Nephron (organoid): ENCODE measurements at regions not wholly inside any gene's neighbourhood (a gene's known extent, or its start where the extent isn't known, plus 50 kb on each side); places are given as distances from the start of the nearest gene placed in this dataset.

ENCODE experiments used
- H3K27ac Mint-ChIP-seq, 3 experiments: 2 replicates each; pipeline ENCODE4 v1.8.0; 2020; ENCODE audit warnings: mixed read lengths in 3 of 3, mild to moderate bottlenecking in 2 of 3, moderate library complexity in 1 of 3
- H3K27me3 Mint-ChIP-seq: 2 replicates; pipeline ENCODE4 v1.8.0; 2021; ENCODE audit warnings: low read depth, mild to moderate bottlenecking, moderate library complexity, mixed read lengths
- H3K36me3 Mint-ChIP-seq: 2 replicates; pipeline ENCODE4 v1.8.0; 2020; ENCODE audit warnings: low read depth, mixed read lengths
- H3K4me1 Mint-ChIP-seq: 2 replicates; pipeline ENCODE4 v1.8.0; 2020; ENCODE audit warnings: mixed read lengths
- H3K4me3 Mint-ChIP-seq, 3 experiments: 2 replicates each; pipeline ENCODE4 v1.8.0; 2020; ENCODE audit warnings: mild to moderate bottlenecking in 3 of 3, mixed read lengths in 3 of 3, moderate library complexity in 2 of 3
- H3K9me3 Mint-ChIP-seq: 2 replicates; pipeline ENCODE4 v1.8.0; 2020; ENCODE audit warnings: mixed read lengths
- TF ChIP-seq, protein P1 (sequence below), 3 experiments: fragments of 200-600 bp; sonication (generic); IDR thresholded peaks; one replicate each; pipeline ENCODE4 v1.5.0; 2021; ENCODE audit warnings: antibody characterized with exemption in 3 of 3; ENCODE audit not compliant: unreplicated experiment in 3 of 3

DNA sequence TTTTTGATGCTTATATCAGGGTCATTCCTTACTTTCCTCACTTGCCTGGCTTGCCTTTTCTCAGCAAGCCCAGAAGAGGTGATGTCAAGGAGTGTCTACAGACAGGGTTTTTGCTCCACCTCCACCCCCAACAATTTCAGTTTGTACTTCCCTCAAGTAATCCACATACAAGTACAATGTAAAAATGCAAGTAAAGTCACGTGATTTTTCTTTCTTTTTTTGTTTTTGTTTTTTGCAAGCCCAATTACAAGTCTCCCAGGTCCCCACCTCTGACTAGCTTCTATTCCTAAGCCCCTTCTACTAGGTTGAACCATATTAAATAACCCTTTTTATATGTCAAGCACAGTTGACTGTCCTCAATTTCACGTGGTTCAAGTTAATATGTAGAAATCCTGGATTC, 579.6 kb downstream of the DIAPH3 start:
- H3K4me1 Mint-ChIP-seq, result no peaks in the 10 kb centered on the region
- no peaks in the 10 kb centered on the region for H3K36me3 Mint-ChIP-seq
- H3K9me3 Mint-ChIP-seq, result no peaks in the 10 kb centered on the region
- H3K4me3 Mint-ChIP-seq, result no peak overlapping the region
- TF ChIP-seq, protein P1, sequence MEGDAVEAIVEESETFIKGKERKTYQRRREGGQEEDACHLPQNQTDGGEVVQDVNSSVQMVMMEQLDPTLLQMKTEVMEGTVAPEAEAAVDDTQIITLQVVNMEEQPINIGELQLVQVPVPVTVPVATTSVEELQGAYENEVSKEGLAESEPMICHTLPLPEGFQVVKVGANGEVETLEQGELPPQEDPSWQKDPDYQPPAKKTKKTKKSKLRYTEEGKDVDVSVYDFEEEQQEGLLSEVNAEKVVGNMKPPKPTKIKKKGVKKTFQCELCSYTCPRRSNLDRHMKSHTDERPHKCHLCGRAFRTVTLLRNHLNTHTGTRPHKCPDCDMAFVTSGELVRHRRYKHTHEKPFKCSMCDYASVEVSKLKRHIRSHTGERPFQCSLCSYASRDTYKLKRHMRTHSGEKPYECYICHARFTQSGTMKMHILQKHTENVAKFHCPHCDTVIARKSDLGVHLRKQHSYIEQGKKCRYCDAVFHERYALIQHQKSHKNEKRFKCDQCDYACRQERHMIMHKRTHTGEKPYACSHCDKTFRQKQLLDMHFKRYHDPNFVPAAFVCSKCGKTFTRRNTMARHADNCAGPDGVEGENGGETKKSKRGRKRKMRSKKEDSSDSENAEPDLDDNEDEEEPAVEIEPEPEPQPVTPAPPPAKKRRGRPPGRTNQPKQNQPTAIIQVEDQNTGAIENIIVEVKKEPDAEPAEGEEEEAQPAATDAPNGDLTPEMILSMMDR (IDR thresholded peaks at IDR 0.05; ENCODE audit: unreplicated experiment in 3 of 3), result no peak
- no peaks in the 10 kb centered on the region for H3K27me3 Mint-ChIP-seq
- H3K27ac Mint-ChIP-seq, result no peak overlapping the region

DNA sequence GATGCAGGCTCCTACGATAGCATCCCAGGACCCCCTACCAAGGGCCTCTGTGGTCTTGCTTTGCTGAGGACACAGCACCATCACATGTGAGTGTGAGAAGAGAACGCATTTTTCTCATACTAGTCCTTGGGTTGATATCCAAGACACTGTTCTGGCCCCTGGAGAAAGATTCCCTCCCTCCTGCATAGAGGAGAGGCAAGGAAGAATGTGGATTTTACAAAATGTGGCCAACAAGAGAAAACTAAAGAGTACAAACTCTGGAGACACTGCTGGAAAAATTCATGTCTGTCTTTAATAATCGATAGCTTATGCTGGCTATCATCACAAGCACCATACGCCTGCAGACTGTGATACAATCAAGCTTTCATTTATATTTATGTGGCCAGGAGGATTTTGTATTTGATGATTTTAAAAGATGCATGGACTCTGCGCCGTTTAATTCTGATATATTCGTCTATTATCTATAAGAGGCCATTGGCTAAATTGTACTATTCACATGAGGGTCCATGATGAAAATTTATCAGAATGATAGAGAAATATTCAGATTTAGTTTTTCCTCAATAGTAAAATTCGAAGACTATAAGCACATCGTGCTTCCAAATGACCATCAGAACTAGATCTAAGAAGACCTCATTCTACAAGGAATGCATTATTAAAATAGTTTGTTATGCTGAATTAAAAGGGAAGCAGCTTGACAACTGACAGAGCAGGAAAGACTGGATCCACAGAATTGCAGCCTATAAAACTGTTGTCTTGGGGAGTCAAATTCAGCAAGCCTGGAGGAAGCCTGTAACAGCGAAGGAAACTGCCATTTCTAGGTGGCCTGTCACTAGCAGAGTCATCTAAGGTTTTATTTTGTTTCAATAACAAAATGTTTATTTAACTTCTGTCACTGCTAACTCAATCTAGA, 578.7 kb downstream of the DIAPH3 start:
- Mint-ChIP-seq H3K4me1 (no peaks in the 10 kb centered on the region), H3K9me3 (no peaks in the 10 kb centered on the region), H3K36me3 (no peaks in the 10 kb centered on the region), H3K4me3 (no peak overlapping the region), H3K27ac (no peak overlapping the region), H3K27me3 (no peaks in the 10 kb centered on the region)
- TF ChIP-seq, protein P1 (IDR thresholded peaks at IDR 0.05; ENCODE audit: unreplicated experiment in 3 of 3), result no peak

DNA sequence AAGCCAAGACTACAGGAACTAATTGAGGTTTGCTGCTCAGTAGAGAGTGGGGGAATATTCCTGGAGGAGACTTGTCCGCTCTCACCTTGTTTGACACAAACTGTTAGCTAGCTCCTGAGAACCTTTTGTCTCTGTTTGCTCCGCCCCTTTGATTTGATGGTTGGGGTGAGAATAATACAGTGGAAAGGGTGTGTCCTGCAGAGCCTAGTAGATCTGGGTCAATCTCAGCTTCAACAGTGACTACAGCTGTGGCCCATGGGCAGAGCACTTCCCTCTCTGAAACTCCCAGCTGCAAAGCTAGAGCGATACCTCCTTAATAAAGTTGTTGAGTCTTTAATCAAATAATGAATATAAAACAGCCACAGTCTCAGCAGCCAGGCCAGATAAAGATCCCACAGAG, 576.7 kb downstream of the DIAPH3 start:
- peaks cover 6% of the 10 kb centered on the region for H3K9me3 Mint-ChIP-seq
- H3K36me3 Mint-ChIP-seq, result no peaks in the 10 kb centered on the region
- no peaks in the 10 kb centered on the region for H3K4me1 Mint-ChIP-seq
- no peak overlapping the region for H3K27ac Mint-ChIP-seq
- H3K27me3 Mint-ChIP-seq, result no peaks in the 10 kb centered on the region
- TF ChIP-seq, protein P1 (IDR thresholded peaks at IDR 0.05; ENCODE audit: unreplicated experiment in 3 of 3), result no peak
- no peak overlapping the region for H3K4me3 Mint-ChIP-seq

DNA sequence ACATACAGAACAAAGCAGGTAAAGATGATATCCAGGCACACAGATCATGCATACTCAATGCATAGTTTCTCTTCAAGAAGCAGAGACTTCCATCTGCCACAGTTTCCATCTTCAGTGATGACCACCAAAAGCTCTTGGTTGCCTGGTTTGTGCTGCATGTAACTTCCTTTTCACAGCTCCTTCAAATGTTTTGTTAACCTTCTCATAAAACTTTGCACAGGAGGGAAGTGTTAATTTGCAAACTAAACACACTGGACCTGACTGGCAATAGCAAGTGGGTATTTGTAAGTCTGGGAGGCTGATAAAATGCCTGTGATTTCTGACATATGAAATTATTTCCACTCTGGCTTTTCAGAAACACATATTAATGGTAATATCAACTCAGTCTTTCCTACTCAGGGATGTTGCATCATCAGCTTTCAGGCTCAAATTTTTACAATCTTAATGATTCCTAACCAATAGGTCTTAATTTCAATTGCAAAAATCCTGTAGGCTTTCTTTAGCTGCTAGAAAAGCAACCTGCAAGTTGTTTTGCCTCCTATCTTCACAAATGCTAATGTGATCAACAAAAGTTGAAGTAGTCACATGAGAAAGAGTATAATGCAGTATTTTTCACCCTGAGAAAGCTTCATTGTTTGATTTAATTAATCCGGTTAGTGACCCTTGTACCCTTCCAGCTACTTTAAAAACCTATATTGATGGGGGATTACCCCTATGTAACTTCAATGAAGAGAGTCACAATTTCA, 575.6 kb downstream of the DIAPH3 start:
- no peaks in the 10 kb centered on the region for H3K27me3 Mint-ChIP-seq
- H3K4me1 Mint-ChIP-seq, result no peaks in the 10 kb centered on the region
- TF ChIP-seq, protein P1 (IDR thresholded peaks at IDR 0.05; ENCODE audit: unreplicated experiment in 3 of 3), result no peak
- peak overlapping the region in 1 of 3 experiments; percentile 35 for H3K27ac Mint-ChIP-seq
- H3K4me3 Mint-ChIP-seq, result no peak overlapping the region
- peaks cover 12% of the 10 kb centered on the region for H3K9me3 Mint-ChIP-seq
- H3K36me3 Mint-ChIP-seq, result no peaks in the 10 kb centered on the region

DNA sequence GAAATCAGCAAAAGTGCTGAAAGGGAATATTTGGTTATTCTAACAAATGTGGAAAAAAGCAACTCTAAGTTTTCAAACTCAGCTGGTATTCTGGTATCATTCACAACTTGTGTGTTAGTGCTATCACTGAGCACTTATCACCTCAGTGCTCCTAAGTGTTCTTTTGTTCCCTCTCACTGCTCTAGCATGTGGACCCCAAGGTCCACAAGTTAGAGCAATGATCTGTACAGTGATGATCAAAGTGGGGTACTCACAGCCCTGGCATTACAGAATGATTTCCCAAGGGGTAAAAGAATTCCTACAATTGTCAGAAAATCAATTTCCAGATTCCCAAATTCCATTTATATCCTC, 575.0 kb downstream of the DIAPH3 start:
- Mint-ChIP-seq H3K9me3 (peaks cover 12% of the 10 kb centered on the region), H3K36me3 (no peaks in the 10 kb centered on the region), H3K27me3 (no peaks in the 10 kb centered on the region), H3K4me1 (no peaks in the 10 kb centered on the region), H3K4me3 (no peak overlapping the region), H3K27ac (no peak overlapping the region)
- TF ChIP-seq, protein P1 (IDR thresholded peaks at IDR 0.05; ENCODE audit: unreplicated experiment in 3 of 3), result no peak
